ENCODE measurements at regions not wholly inside any gene's neighbourhood (a gene's known extent, or its start where the extent isn't known, plus 50 kb on each side); places are given as distances from the start of the nearest gene placed in this dataset.
A peak's percentile ranks its signal among the peaks of the same experiment; 100 is the strongest.
"Not testable (repeated sequence)": the region's sequence is repeated elsewhere in the genome, so short reads cannot be mapped to it uniquely, and the experiment has no call there.

DNA sequence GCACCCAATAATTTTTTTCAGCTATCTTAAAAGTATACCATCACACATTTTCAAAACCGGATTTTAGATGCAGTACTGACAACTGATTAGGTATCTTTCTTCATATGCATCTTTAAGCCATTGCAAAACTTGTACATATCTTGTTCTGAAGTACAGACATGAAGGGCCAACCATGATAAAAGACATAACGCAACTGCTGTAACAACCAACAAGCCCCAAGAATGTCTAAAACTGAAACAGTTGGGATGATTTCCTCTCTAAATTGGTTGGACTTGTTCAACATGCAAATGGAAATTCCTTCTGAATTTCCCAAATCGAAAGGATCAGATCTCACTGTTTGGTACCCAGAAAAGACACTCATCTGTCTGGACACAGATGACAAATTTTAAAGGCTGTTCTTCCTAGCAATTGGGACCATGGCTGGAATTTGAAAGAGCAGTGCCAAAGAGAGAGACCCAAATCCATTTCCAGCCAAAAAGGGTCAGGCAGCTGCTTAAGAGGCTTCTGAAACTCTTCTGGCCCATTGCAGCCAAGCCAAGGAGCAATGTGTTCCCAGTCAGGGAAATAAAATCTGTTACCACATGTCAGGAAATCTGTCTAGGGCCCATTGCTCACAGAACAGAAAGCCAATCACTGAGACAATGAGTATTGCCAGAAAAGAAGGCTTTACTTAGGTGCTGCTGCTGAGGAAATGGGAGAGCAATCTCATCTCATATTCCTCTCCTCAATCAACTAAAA lies 1122.4 kb upstream of the USP15 start:
- DNase-seq: no peak

DNA sequence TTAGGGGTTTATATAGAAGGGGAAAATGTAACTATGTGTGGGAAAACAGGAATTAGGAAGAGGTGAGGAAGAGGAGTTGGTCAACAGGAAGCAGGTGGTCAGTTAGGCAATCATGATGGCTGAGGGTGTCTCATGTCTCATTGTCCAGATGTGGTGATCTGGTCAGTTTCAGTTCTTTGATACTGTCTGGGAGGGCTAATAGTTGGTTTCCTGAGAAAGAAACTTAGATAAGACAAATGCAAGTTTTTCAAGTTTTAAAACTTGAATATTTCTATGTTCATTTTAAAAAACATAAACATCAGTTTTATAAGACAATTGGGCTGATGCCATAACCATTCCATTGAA lies 1121.8 kb upstream of the USP15 start:
- no peak for DNase-seq

DNA sequence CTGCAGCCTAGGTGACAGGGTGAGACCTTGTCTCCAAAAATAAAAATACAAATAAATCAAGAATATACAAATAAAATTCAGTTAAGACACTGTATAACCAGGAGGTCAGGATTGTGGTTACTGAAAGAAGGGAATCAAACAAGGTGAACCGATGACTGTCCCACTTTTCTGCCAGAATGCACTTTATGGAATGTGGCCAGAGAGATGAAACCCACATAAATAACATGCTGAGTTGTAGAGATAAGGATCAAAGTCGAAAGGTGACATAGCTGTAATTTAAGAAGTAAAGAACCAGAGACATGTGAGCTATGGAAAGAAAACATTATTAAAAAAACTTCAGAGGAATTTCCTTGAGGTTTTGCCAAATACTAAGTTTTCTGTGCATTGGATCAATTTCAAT lies 1098.2 kb upstream of the USP15 start:
- no peak for DNase-seq

DNA sequence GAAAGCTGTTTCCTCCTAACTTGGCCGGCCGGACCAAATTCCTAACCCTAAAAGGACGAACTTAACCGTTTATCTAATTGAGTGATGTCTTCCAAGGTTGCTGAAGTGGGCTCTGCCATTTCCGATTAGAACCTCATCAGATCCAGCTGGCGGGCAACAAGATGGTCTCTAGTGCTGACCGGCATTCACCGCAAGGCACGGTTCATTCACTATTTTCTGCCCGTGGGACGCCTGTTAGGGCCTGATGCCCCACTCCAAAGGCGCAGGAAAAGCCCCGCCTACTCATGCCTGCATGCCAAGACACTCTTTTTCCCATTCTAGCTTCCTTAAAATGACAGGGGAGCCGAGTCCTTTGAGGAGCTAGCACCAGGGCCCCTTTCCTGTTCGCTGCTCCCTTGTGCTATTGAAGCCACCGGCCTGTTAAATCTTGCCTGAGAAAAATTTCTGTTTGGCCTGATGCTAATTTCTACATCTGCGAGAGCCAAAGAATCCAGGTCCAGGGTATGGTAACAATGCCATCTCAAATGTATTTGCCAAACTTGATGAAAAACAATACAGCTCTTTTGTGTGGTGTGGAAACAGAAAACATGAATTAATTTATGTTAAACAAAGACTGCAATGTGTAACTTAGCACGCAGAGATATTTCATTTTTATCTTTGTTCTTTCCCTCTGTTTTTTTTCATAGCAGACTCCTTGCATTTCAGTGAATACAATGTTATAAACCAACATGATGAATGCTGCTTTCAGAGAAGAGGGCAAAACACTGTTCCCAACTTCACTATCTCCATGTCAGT lies 1071.2 kb upstream of the USP15 start:
- no peak for DNase-seq

DNA sequence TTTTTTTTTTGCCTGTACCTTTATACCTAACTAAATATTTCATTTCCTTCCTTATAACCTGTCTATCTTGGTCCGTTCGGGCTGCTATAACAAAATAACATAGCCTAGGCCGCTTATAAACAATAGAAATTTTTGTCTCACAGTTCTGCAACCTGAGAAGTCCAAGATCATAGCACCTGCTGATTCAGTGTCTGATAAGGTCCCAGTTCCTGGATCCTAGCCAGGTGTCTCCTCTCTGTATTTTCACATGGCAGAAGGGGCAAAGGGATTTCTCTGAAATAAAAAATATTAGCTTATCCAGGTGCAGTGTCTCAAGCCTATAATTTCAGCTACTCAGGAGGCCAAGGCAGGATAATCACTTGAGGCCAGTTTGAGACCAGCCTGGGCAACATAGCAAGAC lies 1046.6 kb upstream of the USP15 start:
- peak; percentile 35 for DNase-seq

DNA sequence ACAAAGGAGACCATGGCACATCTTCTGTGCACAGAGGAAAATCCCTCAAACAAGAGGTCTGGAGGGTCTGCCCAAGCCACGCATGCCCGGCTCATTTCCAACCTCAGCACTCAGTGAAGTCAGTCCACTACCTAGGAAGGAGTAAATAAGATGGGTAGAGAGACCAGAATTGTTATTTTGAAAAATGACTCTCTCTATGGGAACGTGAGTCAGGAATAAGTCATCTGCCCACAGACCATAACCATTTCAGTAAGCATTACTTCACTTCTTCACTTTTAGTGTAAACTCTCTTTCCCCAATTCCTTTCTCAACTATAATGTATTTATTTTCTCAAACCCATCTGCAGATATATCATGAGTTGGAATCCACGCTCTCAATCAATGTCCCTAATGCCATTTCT lies 1039.9 kb upstream of the USP15 start:
- no peak for DNase-seq

DNA sequence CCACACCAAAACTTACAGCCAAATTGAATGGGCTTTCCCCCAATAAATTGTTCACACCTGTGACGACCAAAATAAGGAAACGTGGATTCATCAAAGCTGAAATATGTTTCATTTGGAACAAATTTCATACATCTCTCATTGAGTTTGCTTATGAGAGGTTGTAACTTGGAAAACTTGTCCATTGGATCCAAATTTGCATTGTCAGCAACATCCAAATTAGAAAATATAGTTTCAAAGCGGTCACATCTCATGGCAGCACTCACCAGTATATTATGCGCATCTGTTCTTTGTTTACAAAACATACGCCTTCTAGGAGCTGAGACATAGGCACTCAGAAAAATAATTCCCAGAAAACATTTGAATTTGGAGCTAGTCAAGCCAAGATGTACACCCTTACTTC lies 1028.2 kb upstream of the USP15 start:
- no peak for DNase-seq

DNA sequence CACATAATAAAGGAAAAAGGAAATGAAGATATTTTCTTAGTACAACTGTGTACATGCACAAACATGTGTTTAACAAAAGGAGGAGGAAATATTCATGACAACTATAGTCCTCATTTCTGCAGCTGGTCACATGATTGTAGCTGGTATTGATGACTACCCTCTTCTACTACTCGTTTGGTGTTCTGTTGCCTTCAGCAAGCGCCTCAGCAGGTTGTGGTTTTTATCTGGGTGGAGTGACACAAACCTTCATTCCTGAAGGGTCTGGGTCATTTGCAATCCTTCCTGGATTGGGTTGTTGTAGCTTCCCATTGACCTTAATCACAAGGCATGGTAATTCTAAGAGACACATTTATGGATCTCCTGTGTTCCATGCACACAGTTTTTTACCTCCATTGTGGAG lies 1009.9 kb upstream of the USP15 start:
- no peak for DNase-seq

DNA sequence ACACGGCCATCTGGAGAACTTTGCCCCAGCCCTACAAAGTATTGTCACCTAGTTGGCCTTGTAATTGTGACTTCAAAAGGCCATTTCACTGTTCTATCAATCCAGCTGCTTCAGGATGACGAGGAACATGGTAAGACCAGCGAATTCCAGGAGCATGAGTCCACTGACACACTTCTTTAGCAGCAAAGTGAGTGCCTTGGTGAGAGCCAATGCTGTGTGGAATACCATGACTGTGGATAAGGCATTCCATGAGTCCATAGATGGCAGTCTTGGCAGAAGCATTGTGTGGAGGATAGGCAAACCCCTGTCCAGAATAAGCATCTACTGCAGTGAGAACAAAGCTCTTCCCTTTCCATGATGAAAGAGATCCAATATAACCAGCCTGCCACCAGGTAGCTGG lies 1009.1 kb upstream of the USP15 start:
- DNase-seq: no peak

DNA sequence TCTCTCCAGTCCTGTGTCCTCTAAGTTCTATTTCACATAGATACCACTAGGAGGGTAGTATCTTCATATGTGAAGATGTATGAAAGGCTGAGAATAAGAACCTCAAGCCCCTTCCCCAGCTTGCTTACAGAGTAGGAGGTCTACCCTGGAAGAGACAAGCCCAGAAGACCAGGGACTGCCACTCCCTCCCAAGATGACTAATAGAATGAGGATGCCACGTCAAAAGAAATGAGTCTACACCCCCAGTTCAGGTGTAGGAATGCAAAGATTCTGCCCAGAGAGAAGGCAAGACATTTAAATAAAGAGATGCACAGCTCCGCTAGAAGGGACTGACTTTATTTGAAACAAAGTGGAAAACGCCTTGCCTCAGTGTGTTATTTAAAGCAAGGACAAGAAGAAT lies 1006.0 kb upstream of the USP15 start:
- no peak for DNase-seq

DNA sequence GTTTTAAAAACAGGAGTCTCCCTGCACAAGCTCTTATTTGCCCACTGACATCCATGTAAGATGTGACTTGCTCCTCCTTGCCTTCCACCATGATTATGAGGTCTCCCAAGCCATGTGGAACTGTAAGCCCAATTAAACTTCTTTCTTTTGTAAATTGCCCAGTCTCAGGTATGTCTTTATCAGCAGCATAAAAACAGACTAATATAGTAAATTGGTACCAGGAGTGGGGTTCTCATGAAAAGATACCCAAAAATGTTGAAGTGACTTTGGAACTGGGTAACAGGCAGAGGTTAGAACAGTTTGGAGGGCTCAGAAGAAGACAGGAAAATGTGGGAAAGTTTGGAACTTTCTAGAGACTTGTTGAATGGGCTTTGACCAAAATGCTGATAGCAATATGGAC lies 995.9 kb upstream of the USP15 start:
- DNase-seq: not testable (repeated sequence)

DNA sequence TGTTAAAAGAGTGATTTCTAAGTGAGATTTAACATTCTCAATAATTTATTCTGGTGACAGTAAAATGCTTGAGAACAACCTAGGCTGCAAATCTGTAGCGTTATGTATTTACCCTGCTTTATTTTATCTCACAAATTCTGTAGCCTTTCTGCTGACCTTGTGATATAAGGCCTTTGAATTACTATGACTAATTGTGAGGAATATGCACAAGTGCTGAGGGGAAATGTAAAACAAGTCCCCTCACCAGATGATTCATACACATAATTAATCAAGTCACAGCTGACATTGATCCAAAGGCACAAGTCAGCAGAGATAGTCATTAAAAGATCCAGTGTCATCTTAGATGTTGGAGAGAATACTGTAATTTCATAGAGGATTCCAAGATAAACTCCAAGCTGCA lies 992.7 kb upstream of the USP15 start:
- no peak for DNase-seq

DNA sequence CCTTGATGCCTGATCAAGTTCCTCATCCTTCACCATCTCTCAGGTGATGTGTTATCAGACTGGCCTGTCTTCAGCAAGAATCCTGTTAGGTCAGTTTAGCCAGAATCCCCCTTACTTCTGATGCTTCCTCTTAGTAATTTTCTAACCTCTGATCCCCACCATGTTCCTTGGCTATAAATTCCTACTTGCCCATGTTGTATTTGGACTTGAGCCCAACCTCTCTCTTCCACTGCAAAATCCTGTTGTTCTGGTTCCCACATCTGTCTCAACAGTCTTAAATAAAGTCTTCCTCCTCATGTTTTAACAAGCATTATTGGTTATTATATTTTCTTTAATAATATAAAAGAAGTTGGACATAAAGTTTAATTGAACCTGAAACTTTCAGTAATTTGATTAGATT lies 987.8 kb upstream of the USP15 start:
- DNase-seq: no peak

DNA sequence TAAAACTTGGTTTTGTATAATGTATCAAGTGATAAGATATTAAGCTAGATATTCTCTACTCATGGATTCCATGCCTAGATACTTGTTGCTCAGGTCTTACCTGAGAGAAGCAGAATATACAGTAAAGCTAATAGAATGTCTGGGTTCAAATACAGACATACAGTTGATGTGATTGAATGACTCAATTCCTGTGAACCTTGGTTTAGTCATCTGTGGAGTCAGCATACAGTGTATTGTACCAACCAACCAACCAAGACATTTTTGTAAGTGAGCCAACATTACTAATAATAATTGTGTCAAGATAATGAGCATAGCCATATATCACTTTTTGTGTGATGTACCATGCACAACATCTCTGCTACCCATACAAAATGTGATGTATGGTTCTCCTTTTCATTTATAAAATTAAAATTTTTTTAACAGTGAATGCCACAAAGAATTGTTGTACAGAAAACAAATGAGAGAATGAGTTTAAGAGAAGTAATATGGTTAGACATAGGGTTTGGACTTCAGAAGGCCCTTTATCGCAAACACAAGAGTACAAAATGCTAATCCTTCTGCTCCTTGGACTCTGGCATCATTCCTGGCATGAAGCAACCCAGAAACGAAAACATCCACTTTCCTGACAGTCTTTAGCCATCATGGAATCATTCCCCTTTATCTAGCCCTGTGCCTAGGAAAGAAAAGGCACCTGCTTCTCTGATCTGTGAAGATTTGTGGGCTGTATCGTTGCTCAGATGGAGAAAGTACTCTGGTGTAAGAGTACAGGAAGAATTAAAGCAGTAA lies 977.2 kb upstream of the USP15 start:
- no peak for DNase-seq

DNA sequence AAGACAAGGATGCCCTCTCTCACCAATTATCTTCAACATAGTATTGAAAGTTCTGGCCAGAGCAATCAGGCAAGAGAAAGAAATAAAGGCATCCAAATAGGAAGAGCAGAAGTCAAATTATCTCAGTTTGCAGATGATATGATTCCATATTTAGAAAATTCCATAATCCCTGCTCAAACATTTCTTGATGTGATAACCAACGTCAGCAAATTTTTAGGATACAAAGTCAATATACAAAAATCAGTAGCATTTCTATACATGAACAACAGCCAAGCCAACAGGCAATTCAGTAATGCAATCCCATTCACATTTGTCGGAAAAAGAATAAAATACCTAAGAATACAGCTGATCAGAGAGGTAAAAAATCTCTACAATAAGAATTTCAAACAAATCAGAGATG lies 969.7 kb upstream of the USP15 start:
- DNase-seq: no peak

DNA sequence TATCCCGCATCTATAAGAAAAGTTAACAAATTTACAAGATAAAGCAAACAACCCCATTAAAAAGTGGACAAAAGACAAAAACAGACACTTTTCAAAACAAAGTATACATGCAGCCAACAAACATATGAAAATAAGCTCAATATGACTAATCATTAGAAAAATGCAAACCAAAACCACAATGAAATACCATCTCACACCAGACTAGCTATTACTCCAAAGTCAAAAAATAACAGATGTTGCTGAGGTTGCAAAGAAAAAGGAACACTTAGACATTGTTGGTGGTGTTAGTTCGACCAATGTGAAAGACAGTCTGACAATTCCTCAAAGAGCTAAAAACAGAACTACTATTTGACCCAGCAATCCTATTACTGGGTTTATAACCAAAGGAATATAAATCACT lies 968.6 kb upstream of the USP15 start:
- no peak for DNase-seq

DNA sequence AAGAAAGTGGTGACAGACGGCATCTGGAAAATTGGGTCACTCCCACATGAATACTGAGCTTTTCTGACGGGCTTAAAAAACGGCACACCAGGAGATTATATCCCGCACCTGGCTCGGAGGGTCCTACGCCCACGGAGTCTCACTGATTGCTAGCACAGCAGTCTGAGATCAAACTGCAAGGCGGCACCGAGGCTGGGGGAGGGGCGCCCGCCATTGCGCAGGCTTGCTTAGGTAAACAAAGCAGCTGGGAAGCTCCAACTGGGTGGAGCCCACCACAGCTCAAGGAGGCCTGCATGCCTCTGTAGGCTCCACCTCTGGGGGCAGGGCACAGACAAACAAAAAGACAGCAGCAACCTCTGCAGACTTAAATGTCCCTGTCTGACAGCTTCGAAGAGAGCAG lies 966.2 kb upstream of the USP15 start:
- not testable (repeated sequence) for DNase-seq

DNA sequence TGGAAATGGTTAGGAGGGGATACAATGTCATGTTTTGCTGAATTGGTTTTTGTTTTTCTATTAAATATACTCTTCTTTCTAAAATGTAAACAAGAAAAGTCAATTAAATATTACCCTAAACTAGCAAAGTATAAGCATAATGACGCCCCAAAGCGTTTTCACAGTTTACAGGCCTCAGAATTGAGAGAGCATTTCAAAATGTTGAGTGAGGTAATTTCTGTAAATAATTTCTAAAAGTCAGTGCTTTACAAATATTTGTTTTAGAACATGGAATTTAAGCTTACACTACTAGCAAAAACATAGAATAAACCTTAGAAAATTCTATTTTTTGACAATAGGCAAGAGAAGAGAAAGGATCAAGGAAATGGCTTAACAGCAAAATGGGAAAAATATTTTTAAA lies 958.4 kb upstream of the USP15 start:
- no peak for DNase-seq

DNA sequence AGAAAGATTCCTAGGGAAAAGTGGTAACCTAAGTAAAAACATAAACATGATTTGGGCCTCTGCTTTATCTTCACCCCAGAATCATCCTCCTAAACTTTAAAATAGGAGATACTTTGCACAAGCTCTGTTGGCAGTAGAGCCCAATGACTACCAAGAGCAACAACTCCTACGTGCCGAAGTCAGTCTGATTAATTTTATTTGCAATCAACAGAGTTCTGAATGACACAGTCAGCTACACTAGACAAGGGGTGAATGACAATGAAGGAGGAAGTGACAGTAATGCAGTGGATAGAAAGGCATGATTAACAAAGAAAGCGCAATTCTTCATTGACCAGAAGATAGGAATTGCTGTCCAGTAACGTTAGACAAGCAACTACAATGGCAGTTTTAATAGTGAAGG lies 957.9 kb upstream of the USP15 start:
- no peak for DNase-seq

DNA sequence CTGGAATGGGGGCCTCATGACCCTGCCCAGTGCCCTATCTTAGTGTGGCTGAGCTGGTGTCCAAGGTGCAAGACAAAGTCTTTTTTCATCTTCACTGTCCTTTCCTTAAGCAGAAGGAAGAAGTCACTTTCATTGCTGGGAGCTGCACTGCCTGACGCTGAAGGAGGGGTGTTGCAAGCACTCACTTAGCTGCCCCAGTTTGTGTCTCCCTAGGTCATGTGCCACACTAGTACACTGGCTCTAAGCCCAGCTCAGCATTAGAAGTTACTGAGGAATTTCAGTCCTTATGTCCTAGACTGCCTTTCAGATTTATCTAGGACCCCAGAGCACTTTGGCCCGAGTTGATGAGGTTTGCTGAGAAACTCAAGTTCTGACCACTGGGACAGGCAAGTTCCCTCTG lies 952.0 kb upstream of the USP15 start:
- no peak for DNase-seq

DNA sequence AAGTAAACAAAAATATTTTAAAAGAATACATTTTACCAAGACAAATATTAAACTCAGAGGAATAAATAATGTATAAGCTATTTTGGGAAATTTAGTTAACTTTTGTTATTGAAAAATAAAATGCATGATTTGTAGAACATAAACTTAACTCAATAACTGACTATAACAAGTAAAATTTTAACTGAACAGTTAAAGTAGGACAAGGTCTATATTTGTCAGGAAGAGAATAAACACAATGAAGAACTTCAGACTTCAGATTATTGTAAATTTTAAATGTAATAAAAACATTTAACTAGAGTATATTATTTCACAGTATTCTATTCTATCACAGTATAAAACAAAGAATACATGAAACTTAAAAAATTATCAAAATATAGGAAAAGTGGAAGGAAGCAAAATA lies 948.8 kb upstream of the USP15 start:
- no peak for DNase-seq

DNA sequence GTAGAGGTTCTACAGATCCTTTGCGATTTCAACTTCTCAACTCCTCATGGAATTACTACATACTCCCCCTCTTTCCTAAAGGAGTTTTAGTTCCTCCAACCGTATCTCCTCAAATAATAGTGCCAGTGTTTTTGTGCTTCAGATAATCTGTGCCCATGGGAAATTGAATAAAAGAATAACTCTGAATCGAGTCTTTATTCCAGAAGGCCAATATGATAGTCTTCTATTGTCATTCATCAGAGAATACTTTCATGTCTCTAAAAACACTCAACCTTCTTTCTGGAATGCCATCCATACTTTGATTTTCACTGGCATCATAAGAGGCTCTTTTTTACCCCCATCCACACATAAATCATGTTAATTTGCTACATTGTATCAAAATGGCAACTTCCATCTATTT lies 911.3 kb upstream of the USP15 start:
- no peak for DNase-seq

DNA sequence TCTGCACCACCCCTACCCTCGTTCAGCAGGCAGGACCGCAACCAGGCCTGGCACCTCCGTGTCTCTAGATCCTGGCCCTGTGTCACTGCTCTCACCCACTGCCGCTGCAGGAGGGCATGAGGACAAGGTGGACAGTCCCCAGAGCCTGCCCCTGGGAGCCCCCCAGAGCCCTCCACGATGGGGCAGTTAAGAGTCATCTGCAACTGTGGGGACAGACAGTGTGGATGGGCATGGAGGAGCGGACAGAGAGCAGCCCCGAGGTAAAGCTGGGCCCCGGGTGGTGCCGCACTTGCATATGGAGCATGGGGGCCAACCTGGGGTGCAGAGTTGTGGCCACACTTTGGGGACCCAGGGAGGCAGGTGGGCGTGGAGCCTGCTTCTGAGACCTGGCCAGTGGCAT lies 905.1 kb upstream of the USP15 start:
- no peak for DNase-seq

DNA sequence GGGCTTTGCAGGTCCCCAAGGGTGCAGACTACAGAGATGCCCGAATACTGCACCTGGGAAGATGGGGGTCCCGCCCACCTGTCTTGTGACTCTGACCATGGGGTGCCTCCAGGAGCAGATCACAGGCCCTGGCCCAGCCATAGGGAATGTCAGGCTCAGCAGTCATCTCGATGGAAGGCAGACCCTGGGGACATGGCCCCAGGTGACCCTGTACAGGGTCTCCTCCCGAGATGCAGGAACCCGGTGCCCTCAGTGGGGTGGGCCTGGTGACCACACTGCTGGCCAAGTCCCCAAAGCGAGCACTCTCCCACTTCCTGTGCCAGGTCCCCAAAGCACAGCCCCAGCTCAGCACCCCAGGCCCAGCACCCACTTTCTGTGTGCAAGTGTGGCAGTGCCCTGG lies 903.7 kb upstream of the USP15 start:
- no peak for DNase-seq

Measured in NCI-H2171 treated with DMSO at 0.1 percent for 48 hours (cell line).